Fibroblast of skin of right biceps (primary cell): ENCODE measurements at regions not wholly inside any gene's neighbourhood (a gene's known extent, or its start where the extent isn't known, plus 50 kb on each side); places are given as distances from the start of the nearest gene placed in this dataset.

Experiments
- DNase-seq: peaks from one replicate; pipeline ENCODE4 v3.0.0-alpha.2; 2013

DNA sequence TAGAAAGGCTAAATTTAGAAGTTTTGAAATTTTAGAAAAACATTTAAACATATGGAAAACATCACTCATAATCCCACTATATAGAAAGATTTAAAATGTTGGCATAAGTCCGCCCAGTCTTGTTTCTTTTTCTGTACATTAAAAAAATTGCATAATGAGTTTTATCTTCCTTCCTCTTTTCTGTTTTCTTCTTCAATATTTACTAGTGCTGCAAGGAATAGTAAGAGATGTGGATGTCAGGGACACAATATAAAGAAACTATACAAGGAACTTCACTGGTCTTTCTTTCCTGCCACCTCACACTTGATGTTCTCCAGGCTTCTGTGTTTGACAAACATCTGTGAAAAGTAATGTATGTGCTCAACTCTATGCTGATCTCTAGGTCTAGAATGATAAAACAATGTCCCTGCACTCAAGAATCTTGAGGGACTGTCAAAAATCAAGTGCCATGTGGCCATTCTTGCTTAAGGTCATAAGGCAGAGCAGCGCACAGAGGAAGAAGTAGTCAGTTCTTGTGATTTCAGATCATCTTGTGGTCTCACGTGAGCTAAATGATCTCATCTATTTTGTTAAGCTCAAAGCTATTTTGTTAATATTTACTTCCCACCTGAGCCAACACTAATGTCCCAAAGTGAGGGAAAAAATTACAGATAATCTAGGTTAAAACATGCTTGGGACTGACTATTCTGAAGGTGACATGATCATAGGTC is 186.9 kb upstream of the OBI1 start:
- DNase-seq, result no peak

DNA sequence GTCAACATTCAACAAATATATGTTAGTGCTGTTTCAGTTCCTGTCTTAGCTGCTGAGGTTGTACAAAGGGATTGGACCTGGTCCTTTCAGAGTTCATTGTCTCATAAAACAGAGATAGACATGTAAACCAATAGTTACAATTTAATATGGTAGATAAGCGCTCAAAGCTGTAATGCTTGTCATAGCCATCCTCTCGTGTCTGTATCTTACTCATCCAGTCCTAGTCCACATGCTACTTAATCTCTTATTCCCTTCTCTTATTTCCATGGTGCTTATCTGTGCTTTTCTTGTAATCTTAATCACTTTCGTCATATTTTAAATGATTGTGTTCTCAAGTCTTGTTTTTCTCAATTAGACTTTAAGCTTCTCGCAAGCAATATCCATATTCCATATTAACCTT is 185.2 kb upstream of the OBI1 start:
- no peak for DNase-seq

DNA sequence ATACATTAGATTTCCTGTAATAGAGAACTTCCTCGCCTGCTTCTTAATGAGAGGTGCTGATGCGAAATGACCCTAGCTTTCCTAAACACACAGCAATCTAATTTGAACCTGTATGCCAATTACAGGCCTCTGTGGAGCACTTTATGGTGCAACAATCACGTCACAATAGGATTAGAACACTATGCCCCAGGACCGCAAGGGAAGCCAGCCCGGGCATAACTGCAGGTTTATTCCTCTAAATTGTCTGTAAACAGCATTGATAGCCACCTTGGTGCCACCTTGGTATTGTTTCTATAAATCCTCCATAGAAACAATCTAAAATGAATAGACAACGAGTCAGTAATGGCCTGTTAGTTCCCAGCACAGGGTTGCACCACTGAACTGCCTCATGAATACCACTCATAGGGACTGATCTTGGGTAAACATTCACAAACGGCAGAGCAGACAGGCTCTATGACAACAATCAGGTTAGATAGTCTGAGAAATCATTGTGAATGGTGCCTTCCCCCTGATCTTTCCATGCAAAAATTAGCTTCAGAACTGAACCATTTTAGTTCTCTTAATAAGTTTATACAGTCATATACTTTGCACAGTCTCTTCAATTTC is 182.5 kb upstream of the OBI1 start:
- no peak for DNase-seq

DNA sequence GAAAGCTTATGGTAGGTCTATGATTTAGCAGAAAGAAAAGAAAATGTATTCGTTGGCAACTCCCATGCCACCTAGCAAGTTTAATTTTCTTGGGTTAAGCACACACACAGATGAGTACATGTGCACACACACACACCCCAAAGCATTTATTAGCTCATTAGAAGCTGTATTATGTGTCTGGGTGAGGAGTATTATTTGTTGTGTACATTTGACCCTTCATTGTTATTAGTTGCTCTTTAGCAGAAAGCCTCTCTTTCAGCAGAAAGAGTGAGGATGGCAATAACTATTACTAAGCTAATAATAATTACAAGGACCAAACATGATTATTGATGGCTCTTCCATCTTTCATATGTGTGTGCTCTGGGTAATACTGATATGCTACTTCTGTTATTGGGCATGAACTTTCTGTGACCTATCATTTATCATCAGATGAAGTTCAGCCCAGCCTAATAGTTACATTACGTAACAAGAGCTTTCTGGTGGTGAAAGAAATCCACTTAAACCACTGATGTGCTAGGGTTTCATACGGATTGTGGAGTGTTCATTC is 177.4 kb upstream of the OBI1 start:
- DNase-seq, result no peak

DNA sequence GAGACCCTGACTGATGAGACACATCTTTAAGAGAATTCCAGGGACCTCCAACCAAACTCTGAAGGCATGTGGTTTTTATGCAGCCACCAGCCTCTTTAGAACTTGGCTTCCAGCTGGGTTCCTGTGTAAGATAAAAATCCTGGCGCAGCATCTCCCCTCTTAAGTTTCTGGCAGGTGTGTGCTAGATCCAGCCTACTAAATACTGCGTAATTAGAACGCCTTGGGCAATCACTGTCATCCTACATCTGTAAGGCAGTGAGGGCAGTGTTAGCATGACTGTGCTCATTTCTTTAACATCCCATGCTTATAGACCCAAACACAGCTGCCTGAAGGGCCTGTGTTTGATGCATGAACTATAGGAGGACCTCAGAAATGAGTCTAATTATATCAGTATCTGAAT is 173.5 kb upstream of the OBI1 start:
- DNase-seq, result no peak

DNA sequence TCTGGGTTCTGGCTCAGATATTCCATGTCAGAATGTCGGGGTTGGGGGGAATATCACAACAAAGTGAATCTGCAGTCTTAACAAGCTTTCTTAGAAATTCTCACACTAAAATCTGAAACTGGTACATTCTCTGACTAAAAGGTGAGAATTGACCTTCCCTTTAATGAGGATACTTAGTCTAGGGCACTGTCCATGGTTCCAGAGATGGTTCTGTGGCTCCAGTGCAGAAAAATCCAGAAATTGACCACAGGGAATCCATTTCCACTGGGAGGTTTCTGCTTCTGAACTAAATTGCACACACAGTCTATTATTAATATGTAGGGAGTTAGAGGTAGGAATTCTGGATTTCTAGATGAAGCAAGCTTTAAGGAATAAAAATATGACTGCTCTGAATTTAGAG is 171.6 kb upstream of the OBI1 start:
- DNase-seq, result no peak

DNA sequence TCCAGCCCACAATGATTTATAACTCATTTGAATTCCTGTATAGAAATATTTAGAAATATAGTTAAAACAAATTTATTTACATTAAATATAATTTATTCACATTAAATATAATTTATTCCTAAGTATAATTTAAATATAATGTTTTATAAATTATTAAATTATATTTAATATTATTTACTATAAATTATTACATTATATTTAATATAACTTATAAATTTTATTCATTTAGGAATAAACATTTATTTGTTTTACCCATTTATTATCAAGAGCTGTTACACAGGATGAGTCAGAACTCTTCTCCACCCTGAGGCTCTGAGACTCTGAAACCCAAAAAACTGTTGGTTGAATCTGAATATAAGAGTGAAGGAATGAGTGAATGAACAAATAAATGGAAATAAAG is 170.9 kb upstream of the OBI1 start:
- no peak for DNase-seq

DNA sequence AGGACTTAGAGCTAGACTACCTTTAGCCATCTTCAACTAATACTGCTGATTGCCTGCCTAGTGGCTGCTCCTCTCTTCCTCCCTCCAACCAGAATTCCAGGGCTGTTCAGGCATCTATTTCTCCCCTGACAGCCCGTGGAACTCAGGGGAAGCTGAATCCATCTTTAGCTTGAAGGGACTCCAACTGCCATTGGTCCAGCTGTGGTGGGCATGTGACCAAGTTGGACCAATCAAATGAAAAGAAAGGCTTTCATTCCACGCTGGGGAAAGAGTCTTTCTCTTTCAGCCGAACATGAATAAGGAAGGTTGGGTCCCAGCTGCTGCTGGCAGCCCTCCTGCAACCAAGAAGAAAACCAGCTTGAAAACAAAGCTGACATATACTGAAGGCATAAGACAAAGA is 168.5 kb upstream of the OBI1 start:
- no peak for DNase-seq

DNA sequence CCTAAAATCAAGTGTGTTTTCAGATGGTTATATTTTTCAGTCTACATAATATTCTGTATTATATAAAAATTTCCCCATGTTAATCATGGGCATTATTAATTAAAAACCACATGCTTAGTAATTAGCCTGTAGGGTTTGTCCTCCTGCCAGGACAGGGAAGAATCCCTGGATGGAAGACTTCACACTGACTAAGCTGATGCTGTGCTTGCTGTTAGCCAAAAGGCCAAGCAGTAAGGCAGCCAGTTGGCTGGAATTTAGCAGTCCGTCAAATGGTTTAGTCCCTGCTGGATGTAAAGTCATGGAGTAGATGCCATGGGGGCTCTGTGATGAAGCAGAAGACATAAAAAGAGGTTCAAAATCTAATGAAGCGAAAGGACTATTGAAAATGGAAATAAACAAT is 168.0 kb upstream of the OBI1 start:
- DNase-seq, result no peak

DNA sequence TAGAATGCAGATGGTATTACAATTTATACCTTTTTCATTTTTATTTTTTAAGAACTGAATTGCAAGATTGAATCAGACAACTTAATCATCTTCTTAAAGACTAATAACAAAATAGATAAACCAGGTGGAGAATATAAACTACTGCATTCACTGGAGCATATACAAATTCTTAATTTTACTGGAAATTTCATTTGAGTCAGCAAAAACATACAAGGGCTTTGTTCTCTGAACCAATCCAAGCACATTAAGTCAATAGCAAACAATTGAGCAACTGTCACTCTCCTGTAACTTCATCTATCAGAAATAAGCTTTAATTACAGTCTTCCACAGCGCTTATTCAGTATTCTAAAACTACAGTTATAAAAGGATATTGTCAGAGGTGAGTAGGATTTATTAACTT is 167.4 kb upstream of the OBI1 start:
- no peak for DNase-seq

DNA sequence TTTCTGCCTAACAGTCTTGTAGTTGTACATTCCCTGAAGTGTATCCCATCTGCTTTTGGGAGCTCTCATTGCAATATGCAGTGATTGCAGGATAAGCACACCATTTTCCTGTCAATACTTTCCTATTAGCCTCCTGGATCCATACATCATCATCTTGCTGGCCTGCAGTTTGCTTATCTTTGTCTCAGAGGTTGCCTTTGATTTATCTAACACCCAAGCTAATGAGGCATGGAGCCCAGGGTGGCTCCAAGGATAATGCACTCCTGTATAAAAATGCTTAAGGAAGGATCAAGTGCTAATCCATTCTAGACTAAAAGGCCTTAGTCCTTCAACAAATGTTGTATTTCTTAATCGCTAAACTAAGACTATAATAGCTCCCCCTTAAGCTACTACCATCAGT is 161.6 kb upstream of the OBI1 start:
- DNase-seq, result no peak

DNA sequence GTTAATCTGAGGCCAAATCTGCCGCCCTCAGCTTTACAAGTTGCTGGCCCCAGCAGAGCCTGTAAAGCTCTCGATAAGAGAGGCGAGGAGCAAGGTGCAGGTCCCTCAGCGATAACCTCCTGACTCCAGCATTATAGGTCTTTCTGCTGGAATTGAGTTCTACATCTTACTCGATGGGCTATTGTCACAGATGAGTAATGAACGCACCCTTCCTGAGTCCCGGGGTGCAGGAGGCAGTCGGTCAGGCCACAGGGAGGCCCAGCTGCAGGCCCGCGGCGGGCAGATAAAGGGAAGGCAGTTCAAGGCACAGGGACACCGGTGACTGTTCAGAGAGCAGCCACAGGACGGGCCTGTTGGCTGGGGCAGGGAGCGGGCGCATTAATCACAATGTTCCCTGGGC is 157.6 kb upstream of the OBI1 start:
- no peak for DNase-seq

DNA sequence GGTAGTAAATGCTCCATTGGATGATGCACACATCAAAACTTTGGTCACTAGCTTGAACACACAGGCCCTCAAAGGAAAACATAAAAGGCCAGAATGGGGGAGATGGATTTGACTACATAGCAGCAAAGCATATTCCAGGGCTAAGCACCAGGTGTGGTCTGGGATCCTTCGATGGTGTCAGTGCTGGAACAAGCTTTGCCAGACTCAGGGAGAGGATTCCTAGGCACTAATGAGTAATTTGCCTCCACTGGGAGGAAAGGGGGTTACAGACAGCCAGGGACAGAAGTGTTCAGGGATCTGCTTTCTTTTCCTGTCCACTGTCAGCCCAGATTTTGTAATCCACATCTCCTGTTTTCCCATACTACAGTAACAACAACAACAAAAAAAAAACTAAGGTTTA is 157.2 kb upstream of the OBI1 start:
- DNase-seq, result no peak

DNA sequence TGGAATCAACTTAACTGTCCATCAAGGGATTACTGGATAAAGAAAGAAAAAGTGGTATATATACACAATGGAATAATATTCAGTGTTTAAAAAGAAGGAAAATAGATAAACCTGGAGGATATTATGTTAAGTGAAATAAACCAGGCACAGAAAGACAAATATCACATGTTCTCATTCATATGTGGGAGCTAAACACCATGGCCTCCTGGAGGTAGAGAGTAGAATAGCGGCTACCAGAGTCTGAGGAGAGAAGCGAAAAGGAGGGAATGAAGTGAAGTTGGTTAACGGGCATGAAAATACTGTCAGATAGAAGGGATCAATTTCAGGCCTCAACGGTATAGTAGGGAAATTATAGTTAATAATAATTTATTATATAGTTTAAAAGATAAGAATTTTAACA is 147.5 kb upstream of the OBI1 start:
- DNase-seq, result no peak

DNA sequence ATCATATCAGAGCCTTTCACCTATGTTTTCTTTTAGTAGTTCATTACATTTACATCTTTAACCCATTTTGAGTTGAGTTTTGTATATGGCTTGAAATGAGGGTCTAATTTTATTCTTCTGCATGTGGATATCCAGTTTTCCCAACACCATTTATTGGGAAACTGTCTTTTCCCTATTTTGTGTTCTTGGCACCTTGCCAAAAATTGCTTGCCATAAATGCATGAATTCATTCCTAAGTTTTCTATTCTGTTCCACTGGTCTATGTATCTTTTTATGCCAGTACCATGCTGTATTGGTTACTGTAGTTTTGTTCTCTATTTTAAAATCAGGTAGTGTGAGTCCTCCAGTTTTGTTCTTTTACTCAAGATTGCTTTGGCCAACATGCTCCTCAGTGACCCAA is 144.0 kb upstream of the OBI1 start:
- DNase-seq, result no peak

DNA sequence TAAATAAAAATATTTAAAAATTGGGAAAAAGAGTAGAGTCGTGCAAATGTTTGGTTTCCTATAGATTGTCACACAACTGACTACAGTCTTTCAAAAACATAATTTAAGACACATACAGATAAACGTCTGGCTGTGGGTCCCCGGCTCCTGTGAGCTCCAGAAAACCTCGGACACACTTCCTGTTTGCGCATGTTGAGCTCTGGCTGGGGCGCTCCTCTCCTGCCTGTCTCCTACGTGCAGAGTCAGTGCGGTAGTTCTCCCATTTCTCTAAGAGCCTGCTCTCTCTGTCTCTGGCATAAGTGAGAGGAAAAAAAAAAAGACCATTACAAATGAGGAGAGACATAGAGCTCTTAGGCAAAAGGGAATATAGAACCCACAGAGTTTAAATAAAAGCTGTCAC is 128.2 kb upstream of the OBI1 start:
- no peak for DNase-seq

DNA sequence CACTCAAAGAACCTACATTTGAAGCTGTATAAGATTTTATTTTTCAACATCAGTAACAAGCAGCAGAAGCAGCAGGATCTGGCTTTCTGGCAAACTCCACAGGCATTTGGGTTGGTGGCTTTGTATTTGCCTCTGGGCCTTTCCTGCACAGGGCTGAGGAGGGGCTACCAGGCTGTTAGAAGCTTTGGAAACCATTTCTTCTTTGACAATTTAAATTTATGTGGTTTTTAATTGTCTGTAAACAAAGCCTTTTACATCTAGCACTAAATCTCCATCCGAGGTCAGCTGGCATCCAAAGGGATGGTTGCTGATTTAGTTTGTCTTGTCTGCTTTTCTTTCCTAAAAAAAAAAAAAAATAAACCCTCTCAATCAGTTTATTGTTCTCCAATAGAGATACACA is 127.5 kb upstream of the OBI1 start:
- DNase-seq, result no peak

DNA sequence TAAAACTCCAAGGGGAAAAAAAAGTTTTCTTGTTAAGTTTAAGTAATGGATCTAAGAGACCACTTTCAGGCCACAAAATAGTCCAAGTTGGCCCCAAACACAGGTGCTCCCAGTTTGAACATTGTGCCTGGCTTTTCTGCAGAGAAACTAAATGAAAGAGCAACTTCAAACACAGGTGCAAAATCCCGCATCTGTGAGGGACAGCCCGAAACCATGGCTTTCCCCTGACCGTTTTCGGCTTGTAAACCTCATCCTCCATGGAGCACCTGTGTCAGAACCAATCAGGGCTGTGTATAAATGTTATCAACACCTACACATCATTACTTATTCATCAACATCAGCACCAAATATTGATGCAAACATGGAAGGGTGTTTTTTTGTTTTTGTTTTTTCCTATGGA is 126.8 kb upstream of the OBI1 start:
- no peak for DNase-seq

DNA sequence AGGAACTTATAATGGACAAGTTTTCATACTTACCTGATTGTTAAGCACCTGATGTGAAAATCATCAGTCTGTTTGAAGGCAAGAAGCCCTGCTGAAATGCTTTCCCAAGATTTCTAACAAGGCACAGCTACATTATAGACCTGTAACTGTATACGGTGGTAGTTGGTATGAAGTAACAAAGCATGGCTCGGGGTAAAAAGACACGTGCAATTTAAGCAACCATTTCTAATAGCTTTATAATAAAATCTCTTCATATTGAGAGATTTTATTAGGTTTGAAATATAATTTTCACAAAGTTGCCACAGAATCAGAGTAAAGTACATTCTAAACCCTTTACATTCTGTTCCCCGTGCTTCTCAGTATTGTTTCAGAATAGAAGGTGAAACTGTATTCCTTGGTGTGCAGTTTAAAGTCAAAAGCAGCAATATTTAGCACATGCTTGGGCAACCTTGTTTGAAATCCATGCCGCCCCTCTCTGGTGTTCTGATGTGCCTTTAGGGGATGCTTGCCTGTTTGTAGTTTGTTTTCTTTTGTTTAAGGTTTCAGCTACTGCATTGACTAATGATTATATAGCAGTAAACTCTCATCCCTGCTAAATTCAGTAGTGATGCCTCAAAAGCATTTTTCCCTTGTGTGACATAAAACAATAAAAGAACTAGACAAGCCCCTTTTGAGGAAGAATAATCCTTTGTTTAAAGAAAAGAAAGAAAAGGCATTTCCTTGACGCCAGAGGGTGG is 125.2 kb upstream of the OBI1 start:
- no peak for DNase-seq

DNA sequence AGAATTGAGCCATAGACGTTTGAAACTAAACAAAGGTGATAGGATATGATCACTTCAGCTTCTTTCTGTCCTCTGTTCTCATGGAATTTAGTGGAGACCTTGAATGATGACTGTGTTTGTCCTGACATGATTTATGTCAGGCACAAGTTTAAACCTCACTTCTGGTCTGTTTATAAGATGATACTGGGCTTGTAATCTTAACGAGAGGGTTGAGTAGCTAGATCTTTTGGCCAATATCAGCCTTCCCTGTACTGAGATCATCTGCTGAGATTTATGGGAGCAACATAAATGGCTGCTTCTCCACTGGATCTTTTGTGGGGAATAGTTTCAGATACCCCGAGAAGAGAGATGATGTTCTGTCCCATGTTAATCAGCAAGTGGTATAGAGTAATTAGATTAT is 121.8 kb upstream of the OBI1 start:
- DNase-seq, result no peak

DNA sequence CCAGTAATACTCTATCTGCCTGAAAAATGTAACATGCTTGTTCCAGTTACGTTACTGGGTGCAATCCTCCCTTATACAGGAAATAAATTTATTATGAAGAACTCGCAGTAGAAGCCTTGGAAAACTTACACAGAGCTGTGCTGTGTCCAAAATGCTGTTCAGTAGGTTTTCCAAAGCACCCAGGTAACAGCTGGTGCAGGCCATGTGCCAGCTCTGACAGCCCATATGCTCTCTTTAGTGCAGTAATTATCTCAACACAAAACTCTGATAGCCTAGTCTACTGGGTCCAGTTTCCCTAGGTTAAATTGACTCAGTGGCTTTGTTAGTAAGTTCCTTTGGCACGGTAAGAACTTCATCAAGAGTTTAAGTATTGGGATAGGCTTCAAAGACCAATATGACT is 120.7 kb upstream of the OBI1 start:
- no peak for DNase-seq

DNA sequence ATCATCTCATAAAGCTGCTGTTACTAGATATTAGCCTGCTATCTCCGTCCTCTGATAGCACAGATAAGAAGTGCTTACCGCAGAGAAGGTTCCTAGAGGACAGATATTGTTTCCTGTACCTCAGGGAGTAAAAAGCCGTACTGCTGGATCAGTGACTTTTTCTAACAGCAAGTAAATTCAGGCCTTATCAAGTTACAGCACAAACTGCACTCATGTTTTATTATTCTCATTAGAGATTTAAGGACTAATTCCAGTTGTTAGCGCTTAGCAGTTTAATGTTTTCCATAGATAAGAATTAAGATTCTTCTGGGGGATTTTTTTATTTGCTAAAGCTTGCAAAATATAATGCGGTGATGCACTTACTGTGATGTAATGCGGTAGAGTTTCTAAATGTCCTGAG is 119.0 kb upstream of the OBI1 start:
- no peak for DNase-seq

DNA sequence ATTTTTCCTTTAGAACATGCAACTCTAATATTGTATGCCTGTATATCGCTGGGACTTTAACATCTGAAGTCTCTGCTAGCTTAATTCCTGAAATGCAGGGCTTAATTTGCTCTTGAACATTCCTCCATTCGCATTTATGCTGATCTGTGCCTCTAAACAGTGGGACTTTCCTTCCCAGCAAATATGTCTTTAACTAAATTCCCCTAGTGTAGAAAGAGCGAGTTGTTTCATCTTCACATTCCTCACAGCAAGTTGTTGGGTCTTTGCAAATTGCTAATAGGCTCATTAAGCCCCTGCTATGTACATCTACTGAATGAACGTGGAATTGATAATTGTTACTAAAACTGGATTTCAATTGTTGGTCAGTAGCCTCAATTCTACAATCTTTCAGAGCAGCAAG is 118.4 kb upstream of the OBI1 start:
- no peak for DNase-seq

DNA sequence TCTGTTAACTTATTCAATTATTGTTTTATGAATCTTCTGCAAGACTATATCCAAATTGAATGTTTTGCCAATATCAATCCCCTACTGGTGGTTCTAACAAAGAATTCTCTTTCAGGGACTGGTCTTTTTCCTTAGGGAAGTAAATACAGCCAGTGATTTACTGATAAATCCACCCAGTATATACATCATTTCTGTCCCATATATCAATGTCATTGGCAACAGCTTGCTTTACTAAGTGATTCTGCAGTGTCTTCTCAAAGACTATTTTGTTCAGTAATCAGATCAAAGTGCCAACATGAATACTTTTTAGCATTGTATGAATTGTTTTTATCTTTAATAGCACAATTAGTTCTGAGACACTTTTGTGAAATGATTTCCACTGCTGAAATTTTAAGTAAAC is 114.0 kb upstream of the OBI1 start:
- DNase-seq, result no peak
